Glomerular endothelial cell (primary cell): ENCODE measurements at regions not wholly inside any gene's neighbourhood (a gene's known extent, or its start where the extent isn't known, plus 50 kb on each side); places are given as distances from the start of the nearest gene placed in this dataset.
A peak's percentile ranks its signal among the peaks of the same experiment; 100 is the strongest.

Experiments
- DNase-seq: peaks from one replicate; pipeline ENCODE4 v3.0.0-alpha.2; 2011; ENCODE audit warnings: low read depth, low spot score; ENCODE audit errors: extremely low read depth

DNA sequence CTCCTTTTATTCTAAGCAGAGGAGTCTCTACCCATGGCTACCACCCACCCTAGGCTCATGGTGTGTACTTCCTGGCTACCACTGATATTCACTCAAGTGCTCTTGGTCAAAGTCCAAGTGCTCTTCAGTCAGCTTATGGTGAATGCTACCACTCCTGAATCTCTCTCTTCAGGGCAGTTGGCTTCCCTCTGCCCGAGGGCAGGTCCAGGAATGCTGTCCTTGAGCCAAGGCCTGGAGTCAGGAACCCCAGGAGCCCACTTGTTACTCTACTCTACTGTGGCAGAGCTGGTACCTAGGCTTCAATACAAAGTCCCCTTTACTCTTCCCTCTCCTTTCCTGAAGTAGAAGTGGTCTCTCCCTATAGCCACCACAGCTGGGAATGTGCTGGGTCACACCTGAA, 226.0 kb downstream of the DIPK2A start:
- DNase-seq = no peak

DNA sequence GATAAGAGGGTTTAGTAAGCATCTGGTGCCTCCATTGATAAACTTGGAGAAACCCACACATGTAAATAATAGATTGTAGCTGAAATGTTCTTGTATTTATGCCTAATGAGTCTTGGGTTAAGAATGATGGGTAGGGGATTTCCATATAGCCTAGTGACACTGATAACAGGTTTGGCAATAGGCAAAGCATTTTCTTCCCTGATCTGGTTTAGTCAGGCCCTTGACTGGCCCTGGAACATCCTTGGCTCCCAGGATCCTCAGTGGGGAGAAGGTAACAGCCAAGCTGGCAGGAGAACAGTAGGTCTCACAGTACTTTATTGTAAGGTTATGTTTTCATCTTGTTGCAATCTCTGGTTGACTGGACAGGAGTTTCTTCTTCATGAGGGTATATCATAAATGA, 228.4 kb downstream of the DIPK2A start:
- no peak for DNase-seq

DNA sequence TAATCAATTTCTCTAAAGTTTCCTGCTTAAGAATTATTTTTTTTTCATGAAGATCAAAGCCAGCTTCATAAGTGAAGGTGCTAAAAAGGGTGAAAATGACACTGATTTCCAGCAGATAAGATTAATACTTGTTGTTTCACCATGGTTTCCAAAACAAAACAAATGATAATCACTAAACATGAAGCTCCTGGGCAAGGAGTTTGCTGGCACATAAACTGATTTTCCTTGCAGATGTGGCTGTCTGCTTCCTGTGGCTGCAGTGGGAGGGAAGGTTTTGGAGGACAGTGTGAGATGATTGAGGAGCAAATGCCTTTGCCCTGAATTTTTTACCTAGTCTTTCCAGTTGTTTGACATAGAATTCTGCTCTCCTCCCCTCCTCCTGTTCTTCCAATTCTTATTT, 228.8 kb downstream of the DIPK2A start:
- DNase-seq = no peak

DNA sequence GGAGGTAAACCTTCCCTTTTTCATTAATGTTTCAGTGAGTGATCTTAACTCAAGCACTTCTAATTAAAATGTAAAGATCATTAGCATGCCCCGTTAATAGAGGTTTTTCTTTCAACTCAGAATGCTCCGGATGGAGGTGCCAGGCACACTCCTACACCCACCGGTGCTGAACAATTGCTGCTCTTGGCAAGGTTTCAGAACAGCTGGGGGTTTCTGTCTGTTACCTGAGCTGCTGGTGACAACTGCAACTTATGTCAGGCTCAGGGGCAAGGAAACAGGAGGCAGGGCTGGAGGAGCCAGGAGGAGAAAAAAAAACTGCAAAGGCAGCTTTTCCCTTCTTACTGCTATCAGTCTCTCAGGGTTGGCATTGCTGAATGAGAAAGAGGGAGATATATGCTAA, 250.1 kb downstream of the DIPK2A start:
- DNase-seq = no peak

DNA sequence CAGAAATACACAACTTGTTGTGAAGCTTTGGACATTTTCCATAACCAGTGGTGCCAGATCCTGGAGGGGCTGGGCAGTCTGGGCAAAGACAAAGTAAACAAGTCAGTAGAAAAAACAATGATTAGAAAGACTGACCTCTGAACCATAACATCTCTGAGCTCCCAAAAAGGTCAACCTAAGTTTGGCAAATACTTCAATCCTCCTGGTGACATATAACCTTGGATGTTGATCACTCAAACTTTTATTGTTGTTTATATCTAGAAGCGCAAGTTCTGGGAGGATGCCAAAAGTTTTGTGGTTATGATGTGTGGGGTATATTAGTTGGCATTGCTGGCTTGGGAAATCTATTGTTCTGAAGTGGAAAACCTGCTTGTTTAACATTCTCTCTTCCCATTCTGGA, 257.7 kb downstream of the DIPK2A start:
- DNase-seq = peak; percentile 31

DNA sequence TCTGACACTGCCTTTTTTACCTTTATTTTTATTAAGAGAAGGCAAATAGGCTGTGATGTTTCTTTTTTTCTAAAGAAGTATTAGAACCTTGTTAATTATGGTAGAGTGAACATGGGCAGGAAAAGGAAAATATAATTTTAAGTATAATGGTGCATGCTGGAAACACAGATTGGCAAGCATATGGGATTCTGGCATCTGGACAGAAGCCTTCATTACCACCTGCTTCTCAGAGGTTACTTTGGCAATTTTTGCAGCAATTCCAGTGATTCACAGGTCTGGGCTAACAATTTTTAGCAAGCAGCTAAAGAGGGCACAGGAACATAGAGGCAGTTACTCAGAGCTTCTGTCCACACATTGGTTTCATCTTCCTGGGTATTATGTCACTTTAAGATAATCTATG, 258.3 kb downstream of the DIPK2A start:
- DNase-seq = no peak

DNA sequence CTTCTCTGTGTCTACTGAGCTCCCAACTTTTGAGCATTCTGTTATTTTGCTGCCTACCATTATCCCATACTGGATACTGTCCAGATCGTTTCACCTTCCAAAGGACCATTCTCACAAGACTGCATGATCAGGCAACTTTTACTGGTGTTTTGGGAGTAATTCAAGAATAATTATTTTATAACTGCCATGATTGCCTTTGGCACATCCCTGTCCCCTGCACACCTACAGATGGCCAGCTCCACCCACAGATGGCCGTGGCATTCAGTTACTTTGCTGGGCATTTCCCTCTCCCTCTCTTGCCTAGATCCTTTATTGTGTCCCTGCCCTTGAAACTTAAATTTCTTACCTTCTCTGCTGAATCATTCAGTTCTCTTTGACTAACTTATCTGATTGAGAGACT, 263.9 kb downstream of the DIPK2A start:
- DNase-seq = no peak

DNA sequence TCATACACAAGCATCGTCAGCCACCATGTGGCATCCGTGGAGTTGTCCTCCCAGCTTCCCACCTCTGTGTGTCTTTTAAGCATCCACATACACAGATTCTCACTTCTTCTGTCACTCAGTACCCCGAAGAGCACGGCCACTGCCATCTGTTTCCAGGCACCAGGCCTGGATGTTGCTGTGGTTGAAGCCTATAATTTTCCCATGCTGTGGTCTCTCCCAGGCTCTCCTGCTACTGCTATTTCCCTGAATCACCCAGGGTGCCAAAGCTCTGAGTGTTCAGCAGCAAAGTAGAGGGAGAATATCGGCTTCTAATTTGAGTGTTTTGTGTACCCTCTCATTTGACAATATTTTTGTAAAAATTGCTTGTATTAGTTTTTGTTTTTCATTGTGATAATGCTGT, 265.7 kb downstream of the DIPK2A start:
- no peak for DNase-seq

DNA sequence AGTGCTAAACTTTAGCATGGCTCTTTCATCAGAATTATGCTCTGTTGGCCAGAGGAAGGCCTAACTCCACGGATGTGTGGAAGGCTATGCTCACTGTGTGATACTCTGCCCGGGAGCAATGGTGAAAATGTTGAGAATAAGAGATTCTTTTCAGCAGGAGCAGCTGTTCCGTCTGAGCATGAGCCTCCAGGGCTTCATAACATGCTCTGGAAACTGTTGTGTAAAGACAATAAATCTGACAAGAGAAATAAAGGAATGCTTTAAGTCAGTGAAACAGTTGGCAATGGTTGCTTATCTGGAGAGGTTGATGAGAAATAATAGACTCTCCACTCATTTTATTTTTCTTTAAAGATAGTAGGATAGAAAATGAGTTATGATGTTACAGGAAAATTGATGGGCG, 269.8 kb downstream of the DIPK2A start:
- no peak for DNase-seq

DNA sequence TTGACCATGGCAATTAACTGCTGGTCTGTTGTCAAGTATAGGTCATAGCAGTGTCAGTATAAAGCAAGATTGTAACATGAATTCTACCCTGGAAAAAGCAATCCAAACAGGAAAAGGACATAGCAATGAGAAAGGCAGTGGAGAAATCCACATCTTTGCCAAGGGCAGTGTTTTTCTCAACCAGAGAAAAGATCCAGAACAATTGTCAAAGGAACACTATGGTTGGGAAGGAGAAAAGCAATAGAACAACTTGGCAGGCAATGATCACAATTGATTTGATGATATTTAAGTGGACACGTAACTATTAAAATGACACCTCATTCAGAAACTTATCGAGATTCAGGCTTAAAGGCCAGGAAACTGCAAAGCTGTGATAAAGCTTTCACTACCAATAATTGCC, 271.1 kb downstream of the DIPK2A start:
- no peak for DNase-seq

DNA sequence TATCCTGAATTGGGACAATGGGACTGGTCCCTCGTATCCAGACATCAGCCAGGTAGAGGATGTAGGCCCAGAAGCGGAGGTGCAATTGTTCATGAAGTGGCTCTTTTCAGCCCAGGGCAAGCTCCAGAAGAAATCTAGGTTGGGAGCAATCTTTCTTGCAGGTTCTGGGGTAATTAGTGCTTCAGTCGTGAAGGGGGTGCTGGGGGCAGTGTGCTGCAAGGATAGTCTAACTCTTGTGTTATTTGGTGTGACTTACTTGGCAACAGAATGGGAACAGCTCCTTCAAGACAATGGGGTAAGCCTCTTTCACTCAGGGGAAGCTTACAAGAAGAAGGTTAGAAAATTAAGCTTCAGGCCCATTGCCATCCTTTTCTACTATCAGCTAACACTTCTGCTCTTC, 273.0 kb downstream of the DIPK2A start:
- no peak for DNase-seq

DNA sequence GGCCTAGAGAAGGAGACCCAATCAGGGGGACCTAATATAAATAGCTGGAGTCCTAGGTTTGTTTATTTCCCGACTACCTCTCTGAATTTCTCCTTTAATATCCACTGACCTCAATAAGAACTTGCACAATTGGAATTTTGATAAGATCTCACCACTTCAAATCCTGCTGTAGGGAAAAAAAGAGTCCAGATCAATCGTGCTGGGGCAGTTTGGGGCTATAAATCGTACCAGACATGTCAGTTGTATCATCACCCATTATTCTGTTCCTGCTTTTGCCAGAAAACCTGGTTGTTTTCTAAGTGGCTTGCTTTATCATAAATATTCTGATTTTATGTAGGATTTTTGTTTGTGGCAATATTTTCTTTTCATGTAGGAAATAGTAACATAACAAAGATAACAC, 281.3 kb downstream of the DIPK2A start:
- DNase-seq = no peak

DNA sequence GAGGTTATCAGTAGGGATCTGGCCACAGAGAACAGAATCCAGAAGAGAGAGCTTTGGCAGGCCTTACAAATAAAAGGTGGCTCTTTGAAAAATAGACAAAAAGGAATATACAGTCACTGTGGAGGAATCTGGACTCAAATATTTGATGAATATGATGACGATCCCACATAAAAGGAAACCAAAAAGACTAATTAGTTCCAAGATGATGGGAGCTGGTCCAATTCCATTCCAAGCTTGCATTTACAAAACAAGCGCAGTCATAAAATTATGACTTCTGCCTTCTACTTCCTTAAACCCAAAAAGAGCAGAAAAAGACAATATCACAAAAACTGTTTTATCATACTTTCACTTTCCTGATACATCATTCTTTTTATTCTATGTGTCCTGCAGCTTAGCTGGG, 285.8 kb downstream of the DIPK2A start:
- no peak for DNase-seq

DNA sequence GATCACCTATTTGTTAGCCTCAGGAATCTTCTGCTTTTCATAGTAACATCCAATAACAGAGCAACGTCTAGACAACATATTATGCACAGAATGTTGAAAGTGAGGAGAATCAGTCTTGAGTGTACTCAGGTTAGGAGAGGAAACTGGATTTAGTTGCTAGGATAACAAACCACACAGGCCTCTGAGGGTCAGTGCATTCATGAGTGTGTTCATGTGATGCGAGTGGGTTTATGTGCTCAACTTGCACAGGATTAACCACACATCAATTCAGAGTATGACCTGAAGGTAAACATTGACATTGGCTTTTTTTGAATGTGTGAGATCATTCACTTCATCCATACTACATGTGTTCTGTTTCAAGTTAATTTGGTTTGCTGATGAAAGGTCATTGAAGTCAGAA, 287.6 kb downstream of the DIPK2A start:
- no peak for DNase-seq

DNA sequence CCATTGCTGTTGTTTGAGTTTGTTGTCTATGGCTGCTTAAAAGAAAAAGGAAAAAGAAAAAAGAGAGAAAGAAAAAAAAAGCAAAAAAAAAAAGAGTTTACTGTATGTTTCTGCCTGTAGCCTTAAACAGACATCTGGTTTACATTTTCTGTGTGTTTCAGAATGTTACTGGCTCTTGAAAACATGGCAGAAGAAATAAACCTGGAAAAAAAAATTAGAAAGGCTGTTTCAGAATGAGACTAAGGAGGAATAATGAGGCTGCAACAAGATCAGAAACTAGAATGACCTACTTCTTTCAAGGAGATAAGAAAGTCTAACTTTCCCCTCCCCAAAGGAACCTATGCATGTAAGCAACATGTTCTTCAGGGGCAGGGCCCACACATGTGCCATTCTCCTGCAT, 292.1 kb downstream of the DIPK2A start:
- no peak for DNase-seq

DNA sequence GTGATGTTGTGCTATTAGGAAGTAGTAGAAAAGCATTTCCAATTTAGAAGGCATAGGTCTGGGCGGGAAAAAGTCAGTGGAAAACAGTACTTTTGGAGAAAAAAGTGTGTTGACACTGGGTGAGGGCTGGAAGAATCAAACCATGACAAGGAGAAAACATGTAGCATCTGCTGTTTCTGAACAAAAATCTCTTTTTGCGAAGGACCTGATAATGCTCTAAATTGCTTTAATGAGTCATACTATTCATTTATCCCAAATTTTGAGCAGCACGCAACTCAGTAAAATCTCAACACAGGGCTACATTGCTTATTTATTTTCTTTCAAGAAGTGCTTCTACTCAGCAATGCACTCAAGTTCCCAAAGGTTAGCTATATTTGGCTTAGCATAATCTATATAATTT, 292.7 kb downstream of the DIPK2A start:
- no peak for DNase-seq

DNA sequence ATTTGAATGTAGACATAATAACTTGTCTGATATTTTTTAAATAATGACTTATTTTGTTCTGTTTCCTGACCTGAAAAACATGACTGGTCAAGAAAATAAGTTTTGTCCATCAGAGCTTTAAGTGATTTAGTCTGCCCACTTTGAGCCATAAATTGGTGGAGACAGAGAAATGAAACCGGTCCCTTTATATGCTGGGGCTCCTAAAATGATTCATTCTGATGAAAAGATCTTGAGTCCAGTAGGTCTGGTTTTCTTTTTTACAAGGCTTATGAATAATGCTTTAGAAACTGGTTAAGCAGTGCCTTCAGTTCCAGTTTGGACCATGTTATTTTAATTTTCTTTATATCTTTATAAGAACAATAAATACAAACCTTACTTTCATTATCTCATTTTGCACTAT, 293.2 kb downstream of the DIPK2A start:
- DNase-seq = no peak

DNA sequence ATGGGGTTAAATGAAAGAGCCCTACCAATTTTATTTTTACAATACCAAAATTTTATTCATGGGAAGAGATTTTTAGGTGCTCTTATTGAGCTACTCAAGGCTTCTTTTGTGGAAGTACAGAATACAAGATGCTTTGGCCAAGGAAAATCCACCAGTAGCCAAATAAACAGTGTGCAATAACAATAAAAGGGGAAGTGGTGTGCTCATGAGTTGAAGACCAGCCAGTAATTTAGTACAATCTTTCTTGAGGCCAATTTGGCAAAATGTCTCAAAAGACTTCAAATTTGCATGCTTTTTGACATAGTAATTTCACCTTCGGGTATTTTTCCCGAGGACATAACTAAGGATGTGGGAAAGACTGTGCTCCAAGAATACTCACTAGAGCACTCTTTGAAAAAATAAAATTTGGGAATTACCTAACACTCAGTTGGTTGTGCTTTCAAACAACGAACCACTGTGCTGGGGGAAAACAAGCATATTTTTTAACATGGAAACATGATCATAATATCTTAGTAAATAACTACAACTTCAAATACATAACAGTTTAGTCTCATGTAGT, 294.0 kb downstream of the DIPK2A start:
- no peak for DNase-seq

DNA sequence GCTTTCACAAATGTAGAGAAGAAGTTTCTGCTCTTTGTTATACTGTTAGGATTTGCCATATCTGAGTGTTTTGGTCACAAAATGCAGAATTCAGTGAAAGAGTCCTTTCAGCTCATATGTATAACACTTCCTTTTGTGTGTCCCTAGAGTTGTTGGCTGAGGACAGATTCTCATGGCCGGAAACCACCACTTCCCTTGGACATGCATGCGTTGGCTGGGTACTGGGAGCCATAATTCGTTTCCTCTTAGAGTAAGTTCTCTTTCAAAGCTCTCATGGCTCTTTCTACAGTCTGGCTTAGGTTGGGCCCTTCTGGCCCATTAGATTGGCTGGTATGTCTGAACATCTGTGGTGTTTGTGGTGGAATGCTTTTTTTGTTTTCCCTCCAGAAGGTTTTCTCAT, 298.5 kb downstream of the DIPK2A start:
- no peak for DNase-seq

DNA sequence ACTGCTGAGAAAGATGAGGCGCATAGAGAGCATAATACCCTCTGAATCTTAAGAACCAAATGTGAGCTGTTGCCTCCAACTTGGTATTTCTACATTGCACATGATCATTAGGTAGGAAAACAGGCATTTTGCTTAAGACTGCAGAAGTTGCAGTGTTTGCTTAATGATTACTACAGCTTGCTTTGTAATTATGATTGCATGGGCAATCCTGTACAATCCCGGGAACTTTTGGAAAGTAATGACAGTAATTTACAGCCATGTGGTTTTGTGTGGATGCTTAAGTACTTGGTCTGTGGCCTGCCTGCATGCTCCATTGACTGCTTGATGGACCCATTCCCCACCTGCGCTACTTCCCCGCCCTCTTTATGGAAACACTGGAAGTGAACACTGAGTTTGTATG, 301.1 kb downstream of the DIPK2A start:
- DNase-seq = no peak

DNA sequence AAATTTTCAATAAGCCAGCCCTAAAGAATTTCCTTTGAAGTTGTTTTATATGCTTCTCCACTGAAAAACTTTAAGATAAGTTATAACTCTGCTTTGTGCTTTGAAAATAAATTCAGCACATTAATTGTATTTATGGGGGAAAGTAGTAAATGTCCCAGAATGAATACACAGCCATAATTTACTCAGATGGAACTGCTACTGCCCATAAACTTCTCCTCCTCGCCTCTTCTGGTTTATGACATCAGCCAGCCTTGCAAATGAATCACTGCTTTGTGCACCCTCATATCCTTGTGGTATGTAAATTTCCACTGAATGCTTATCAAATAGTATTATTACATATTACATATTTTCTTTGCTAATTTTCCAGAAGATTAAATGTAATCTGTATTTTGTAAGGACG, 302.0 kb downstream of the DIPK2A start:
- no peak for DNase-seq

DNA sequence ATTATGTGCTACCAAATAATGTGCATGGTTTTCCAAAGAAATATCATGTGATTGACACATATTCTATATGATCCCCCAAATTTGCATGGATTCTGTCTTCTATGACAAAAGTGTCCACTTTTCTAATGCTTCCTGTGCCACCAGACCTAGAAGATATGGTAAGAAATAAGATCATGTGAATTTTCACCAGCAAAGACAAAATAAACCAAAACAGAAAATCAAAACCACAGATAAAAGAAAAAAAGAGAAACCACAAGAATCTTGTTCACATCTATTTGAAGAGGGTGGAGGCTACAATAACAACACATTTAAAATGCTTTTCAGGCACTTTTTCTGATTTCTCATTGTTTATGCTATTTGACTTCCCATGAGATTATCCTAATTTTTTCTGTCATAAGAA, 303.4 kb downstream of the DIPK2A start:
- no peak for DNase-seq

DNA sequence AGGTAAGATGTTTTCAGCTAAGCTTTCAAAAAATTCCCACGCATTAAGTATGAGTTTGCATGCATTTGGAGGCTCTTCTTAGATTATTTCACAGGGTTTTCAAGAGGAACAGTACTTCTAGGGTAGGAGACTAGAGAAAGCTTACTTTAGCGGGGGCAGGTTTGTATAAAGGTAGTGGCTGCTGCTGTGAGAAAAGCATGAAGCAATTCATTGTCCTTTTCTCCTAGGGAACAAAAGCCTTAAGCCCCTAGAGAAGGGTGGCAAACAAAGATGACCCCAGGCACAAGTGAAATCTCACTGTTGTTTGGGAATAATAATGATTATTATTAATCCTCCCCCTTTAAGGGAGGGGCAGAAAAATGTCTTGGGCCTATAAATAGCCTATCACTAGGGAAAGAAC, 310.7 kb downstream of the DIPK2A start:
- no peak for DNase-seq
